ENCODE measurements at regions not wholly inside any gene's neighbourhood (a gene's known extent, or its start where the extent isn't known, plus 50 kb on each side); places are given as distances from the start of the nearest gene placed in this dataset.
"Not testable (repeated sequence)": the region's sequence is repeated elsewhere in the genome, so short reads cannot be mapped to it uniquely, and the experiment has no call there.

DNA sequence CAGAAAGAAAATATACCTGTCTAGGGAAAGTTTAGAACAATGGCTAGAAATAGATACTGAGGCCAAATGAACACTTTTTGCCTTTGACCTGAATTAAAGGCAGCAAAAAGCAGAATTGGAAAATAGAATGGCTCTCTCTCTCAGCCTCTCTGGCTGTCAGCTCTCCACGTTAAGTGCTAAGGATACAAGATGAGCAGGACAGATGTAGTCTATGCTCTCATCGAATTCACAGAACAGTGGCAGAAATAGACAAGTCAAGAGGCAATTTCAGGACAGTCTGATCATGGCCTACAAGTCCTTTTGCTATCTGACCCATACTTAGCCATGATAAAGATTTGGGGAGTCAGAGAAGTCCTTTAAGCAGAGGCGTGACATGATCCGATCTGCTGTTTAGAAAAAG is 120.2 kb upstream of the CREB1 start:
- DNase-seq (ENCODE audit: low read depth), result no peak

DNA sequence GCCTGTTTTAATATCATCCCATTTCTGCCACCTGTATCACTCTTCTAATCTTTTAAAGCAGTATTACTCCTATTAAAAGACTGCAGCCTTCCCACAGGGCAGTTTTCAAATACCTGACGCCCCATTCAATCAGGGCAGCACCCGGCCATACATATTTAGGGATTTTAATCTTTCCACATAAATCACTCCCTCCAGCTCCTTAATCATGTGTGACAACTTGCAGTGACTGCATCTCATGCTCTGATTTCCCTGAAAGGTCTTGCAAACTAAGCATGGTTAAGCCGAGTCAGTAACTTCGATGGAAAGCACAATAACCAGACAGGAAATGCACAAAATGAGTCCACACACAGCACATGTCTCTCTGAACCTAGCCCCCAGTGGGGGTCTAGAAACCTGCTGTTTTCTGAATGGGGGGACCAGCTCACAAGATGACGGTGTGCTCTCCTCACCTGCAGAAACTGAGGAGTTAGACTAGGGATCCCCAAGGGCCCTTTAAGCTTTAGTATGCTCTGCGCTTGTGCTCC is 116.9 kb upstream of the CREB1 start:
- DNase-seq (ENCODE audit: low read depth), result no peak

GRCh38 chr2:207413376-207413907 is 116.3 kb upstream of the CREB1 start:
- DNase-seq (ENCODE audit: low read depth), result no peak

DNA sequence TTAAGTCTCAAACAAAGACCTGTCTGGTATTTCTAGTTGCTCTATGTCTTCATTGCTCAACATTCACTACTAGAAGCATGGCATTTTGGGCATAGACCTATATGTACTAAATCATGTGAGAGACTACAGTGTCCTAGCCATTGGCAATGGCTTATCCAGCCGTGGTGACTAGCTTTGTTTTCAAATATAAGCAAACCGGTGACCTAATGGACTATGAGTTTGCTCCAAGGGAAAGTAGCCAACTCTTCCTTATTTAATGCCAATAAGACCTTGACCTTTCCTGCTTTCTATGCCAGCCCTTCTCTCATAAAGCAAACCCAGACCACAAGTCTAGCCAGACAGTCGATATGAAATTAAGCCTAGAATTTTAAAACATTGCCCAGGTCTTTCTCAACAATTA is 113.7 kb upstream of the CREB1 start:
- DNase-seq (ENCODE audit: low read depth), result no peak

- DNase-seq (ENCODE audit: low read depth), result no peak
These were observed 112.9 kb upstream of the CREB1 start for GRCh38 chr2:207416900-207417299.

DNA sequence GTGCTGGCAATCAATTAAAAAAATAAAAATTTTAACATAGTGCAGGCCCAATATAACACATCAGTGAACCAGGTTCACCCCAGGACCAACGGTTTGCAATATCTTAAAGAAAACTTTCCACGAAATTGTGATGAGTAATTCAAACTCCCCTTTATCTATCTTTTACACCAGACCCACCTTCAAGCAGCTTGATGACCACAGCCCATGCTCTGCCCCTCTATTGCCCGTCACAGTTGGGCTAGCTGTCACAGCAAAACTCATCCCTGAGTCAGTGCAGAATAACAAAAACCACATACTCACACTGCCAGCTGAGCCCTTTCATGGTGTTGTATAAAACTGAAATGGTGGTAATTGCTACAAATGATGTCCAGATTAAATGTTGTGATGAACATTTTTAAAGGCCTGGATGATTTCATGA is 112.5 kb upstream of the CREB1 start:
- no peak for DNase-seq (ENCODE audit: low read depth)

DNA sequence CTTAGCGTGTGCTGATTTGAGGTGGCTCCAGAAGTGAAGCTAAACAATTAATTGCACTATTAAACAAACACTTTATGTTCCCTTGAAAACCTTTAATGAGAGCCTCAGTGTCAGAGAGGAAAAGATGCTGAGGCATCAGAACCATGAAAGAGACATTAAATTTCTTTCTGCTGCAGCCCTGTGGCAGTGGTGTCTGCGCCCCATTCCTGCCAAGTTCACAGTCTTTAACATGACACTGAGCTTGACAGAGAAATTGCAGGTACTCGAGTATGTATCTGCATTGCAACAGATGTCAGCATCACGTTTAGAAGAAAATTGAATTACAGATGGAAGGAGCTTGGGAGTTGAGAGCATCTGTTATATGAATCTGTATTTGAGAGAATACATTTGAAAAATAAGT is 111.3 kb upstream of the CREB1 start:
- no peak for DNase-seq (ENCODE audit: low read depth)

DNA sequence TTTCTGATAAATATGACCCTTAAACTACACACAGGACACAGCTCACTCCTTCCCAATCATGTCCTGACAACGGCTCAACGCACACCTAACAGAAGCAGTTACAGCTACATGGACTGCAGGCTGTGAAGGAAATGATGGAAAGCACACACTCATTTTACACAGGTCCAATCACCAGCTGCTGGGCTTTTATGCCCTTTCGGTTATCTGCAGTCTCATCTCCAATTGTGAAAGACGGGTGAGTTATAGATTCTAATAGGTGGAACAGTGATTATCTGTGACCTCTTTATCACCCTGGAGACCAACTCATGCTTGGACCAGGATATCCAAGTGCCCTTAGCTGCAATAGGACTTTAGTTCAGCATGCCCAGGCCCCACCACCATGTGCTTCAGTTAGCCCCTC is 110.4 kb upstream of the CREB1 start:
- DNase-seq (ENCODE audit: low read depth), result no peak

- DNase-seq (ENCODE audit: low read depth), result no peak
These were observed 108.1 kb upstream of the CREB1 start for GRCh38 chr2:207421671-207422070.

- DNase-seq (ENCODE audit: low read depth), result no peak
These were observed 107.4 kb upstream of the CREB1 start for GRCh38 chr2:207422380-207422779.

DNA sequence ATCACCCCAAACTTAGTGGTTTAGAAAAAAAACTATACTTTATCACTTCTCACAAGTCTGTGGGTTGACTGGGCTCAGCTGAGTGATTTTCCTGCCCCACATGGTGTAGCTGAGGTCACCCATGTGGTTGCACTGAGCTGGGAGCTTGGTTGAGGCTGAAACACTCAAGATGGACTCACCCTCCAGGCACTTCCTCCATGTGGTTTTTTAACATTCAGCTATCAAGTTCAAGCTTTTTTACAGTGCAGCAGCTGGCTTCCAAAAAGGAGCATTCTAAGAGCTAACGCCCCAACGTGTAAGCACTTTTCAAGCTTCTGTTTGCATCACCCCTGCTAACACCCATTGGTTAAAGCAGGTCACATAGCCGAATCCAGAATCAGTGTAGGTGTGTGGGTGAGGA is 105.9 kb upstream of the CREB1 start:
- DNase-seq (ENCODE audit: low read depth), result peak; percentile 100

DNA sequence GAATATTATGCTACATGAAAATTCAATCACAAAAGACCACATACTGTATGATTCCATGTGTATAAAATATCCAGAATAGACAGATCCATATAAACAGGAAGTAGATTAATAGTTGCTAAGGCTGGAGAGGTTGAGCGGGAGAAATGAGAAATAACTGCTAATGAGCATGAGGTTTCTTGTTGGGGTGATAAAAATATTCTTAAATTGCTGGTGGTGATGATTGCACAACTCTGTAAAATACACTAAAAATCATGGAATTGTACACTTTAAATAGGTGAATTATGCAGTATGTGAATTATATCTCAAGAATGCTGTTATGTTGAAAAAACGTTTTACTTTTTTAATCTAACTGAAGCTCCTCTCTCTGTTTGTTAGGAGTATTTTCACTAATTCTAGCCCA is 101.8 kb upstream of the CREB1 start:
- DNase-seq (ENCODE audit: low read depth), result no peak

- DNase-seq (ENCODE audit: low read depth), result no peak
These were observed 101.2 kb upstream of the CREB1 start for GRCh38 chr2:207428573-207428972.

DNA sequence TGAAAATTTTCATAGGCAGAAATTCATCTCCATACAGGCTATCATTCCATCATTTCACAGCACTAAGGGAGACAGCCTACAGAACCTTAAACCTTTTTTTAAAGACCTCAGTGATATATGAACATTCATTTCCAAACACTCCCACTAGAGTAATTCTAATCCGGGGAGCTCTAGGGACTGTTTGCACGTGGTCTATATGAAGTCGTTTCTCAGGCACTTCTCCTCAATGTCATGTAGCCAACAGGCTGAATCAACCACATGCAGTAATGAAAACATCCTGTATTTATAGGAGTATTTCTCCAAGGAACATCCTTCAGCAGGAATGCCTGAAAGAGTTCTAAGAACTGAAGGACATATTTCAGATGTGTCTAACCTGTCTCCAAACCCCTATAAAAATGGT is 97.3 kb upstream of the CREB1 start:
- DNase-seq (ENCODE audit: low read depth), result peak; percentile 64

- DNase-seq (ENCODE audit: low read depth), result peak; percentile 46
These were observed 95.5 kb upstream of the CREB1 start for GRCh38 chr2:207434306-207434705.

- no peak for DNase-seq (ENCODE audit: low read depth)
These were observed 94.8 kb upstream of the CREB1 start for GRCh38 chr2:207434899-207435465.

GRCh38 chr2:207437136-207437523 is 92.6 kb upstream of the CREB1 start:
- DNase-seq (ENCODE audit: low read depth), result no peak

- no peak for DNase-seq (ENCODE audit: low read depth)
These were observed 92.1 kb upstream of the CREB1 start for GRCh38 chr2:207437524-207438143.

- no peak for DNase-seq (ENCODE audit: low read depth)
These were observed 91.2 kb upstream of the CREB1 start for GRCh38 chr2:207438414-207439126.

DNA sequence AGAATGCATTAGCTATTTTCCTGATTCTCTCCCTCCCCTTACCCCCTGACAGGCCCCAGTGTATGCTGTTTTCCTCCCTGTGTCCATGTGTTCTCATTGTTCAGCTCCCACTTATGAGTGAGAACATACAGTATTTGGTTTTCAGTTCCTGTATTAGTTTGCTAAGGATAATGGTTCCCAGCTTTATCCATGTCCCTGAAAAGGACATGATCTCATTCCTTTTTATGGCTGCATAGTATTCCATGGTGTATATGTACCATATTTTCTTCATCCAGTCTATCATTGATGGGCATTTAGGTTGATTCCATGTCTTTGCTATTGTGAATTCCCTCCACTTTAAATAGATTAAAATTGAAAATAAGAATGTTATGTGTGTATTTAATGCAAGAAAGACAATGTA is 89.9 kb upstream of the CREB1 start:
- not testable (repeated sequence) for DNase-seq (ENCODE audit: low read depth)

DNA sequence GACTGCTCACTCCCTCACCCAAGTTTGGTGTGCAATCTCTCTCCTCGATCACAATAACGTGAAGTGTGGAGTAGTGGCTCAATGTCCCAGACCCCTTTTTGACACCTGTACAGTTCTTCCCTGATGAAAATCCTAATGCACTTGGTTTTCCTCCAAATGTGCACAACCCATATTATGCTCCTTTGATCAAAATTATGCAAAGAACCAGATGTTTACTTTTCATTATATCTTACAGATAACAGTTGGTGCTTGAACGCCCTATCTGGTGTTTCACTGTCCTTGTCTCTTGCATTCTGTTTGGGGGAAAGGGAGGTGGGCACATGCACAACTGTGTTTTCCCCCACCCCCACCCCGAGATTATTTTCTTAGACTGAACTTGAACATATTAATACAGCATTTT is 85.0 kb upstream of the CREB1 start:
- no peak for DNase-seq (ENCODE audit: low read depth)

DNA sequence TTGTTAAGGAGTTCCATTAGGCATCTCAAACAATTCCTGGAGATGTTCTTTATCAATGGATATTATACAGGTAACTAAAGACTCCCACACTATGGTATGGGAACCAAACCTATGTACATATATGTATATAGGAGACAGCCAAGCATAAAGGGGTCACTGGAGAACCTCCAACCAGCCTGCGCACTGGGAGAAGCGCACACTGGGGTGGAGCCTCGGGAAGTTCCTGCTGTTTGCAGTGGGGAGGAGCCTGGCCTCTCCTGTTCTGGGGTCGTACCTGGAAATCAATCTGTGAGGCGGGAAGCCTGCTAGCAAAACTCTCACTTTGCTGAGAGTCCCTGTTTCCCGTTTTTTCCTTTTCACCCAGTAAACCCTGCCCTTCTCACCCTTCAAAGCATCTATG is 83.1 kb upstream of the CREB1 start:
- DNase-seq (ENCODE audit: low read depth), result no peak

- peak; percentile 23 for DNase-seq (ENCODE audit: low read depth)
These were observed 81.8 kb upstream of the CREB1 start for GRCh38 chr2:207448006-207448405.
